ENCODE measurements at regions not wholly inside any gene's neighbourhood (a gene's known extent, or its start where the extent isn't known, plus 50 kb on each side); places are given as distances from the start of the nearest gene placed in this dataset.

GRCh38 chr11:44450295-44450932 lies 115.0 kb upstream of the CD82 start:
- TF ChIP-seq POLR2AphosphoS5 (IDR thresholded peaks at IDR 0.05; ENCODE audit: low read depth), result no peak
- no peak for TF ChIP-seq CTCF (IDR thresholded peaks at IDR 0.05; ENCODE audit: insufficient read depth, low read length)

All from HL-60 (cell line).